ENCODE measurements at regions not wholly inside any gene's neighbourhood (a gene's known extent, or its start where the extent isn't known, plus 50 kb on each side); places are given as distances from the start of the nearest gene placed in this dataset.

GRCh38 chr21:27224169-27224568, 257.3 kb upstream of the ADAMTS5 start:
- no peaks in the 10 kb centered on the region for H3K27me3 ChIP-seq (replicated peaks; ENCODE audit: control insufficient read depth, insufficient read depth, low read length)
- no peak overlapping the region for H3K4me3 ChIP-seq (replicated peaks; ENCODE audit: low read depth, low read length)
- TF ChIP-seq, protein P1, sequence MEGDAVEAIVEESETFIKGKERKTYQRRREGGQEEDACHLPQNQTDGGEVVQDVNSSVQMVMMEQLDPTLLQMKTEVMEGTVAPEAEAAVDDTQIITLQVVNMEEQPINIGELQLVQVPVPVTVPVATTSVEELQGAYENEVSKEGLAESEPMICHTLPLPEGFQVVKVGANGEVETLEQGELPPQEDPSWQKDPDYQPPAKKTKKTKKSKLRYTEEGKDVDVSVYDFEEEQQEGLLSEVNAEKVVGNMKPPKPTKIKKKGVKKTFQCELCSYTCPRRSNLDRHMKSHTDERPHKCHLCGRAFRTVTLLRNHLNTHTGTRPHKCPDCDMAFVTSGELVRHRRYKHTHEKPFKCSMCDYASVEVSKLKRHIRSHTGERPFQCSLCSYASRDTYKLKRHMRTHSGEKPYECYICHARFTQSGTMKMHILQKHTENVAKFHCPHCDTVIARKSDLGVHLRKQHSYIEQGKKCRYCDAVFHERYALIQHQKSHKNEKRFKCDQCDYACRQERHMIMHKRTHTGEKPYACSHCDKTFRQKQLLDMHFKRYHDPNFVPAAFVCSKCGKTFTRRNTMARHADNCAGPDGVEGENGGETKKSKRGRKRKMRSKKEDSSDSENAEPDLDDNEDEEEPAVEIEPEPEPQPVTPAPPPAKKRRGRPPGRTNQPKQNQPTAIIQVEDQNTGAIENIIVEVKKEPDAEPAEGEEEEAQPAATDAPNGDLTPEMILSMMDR (IDR thresholded peaks at IDR 0.05; ENCODE audit: insufficient read depth, low read length, poor library complexity, severe bottlenecking) = no peak
- no peaks in the 10 kb centered on the region for H3K36me3 ChIP-seq (ENCODE audit: control insufficient read depth, insufficient read depth, low read length)
- no peak for DNase-seq (ENCODE audit: extremely low read depth, insufficient read length)

GRCh38 chr21:27221077-27221476, 254.2 kb upstream of the ADAMTS5 start:
- Histone ChIP-seq H3K36me3 (ENCODE audit: control insufficient read depth, insufficient read depth, low read length) (no peaks in the 10 kb centered on the region), H3K27me3 (replicated peaks; ENCODE audit: control insufficient read depth, insufficient read depth, low read length) (no peaks in the 10 kb centered on the region), H3K4me3 (replicated peaks; ENCODE audit: low read depth, low read length) (no peak overlapping the region)
- no peak for DNase-seq (ENCODE audit: extremely low read depth, insufficient read length)
- TF ChIP-seq, protein P1 (IDR thresholded peaks at IDR 0.05; ENCODE audit: insufficient read depth, low read length, poor library complexity, severe bottlenecking) = no peak

DNA sequence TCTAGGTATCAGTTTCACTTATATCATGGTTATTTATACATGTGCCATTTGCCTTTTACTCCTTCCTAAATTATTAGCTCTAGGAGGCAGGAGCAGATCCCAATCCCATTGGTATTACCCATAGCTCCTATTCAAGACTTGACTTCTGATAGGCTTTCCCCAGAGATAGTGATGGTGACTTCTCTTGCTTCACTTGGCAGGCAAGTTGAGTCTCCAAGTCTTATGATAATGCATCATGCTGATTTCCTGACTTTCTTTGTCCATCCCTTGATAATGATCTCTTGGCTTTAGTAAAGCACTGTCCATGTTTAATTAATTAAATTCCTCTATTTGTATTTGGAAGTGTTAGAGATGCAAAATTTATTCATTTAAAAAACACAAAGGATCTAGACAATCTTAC, 253.5 kb upstream of the ADAMTS5 start:
- H3K36me3 ChIP-seq (ENCODE audit: control insufficient read depth, insufficient read depth, low read length) = no peaks in the 10 kb centered on the region
- TF ChIP-seq, protein P1 (IDR thresholded peaks at IDR 0.05; ENCODE audit: insufficient read depth, low read length, poor library complexity, severe bottlenecking) = no peak
- no peak overlapping the region for H3K4me3 ChIP-seq (replicated peaks; ENCODE audit: low read depth, low read length)
- DNase-seq (ENCODE audit: extremely low read depth, insufficient read length) = no peak
- no peaks in the 10 kb centered on the region for H3K27me3 ChIP-seq (replicated peaks; ENCODE audit: control insufficient read depth, insufficient read depth, low read length)

DNA sequence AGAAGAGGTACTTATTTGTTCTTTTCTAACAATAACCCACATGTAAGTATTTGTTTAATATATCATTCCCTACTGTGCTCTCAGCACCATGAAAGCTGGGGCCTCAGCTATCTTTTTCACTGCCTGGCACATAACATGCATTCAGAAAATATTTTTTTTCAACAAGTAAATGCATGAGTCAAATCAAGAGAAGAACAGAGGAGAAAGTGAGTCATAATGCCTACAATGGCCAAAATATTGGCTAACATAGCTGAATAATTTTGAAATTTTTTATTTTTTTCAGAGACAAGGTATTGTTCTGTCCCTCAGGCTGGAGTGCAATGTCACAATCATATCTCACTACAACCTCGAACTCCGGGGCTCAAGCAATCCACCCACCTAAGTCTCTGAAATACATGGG, 252.2 kb upstream of the ADAMTS5 start:
- DNase-seq (ENCODE audit: extremely low read depth, insufficient read length) = no peak
- Histone ChIP-seq H3K27me3 (replicated peaks; ENCODE audit: control insufficient read depth, insufficient read depth, low read length) (no peaks in the 10 kb centered on the region), H3K36me3 (ENCODE audit: control insufficient read depth, insufficient read depth, low read length) (no peaks in the 10 kb centered on the region), H3K4me3 (replicated peaks; ENCODE audit: low read depth, low read length) (no peak overlapping the region)
- TF ChIP-seq, protein P1 (IDR thresholded peaks at IDR 0.05; ENCODE audit: insufficient read depth, low read length, poor library complexity, severe bottlenecking) = no peak

GRCh38 chr21:27213303-27213702, 246.4 kb upstream of the ADAMTS5 start:
- H3K27me3 ChIP-seq (replicated peaks; ENCODE audit: control insufficient read depth, insufficient read depth, low read length) = no peaks in the 10 kb centered on the region
- no peak overlapping the region for H3K4me3 ChIP-seq (replicated peaks; ENCODE audit: low read depth, low read length)
- no peaks in the 10 kb centered on the region for H3K36me3 ChIP-seq (ENCODE audit: control insufficient read depth, insufficient read depth, low read length)
- TF ChIP-seq, protein P1 (IDR thresholded peaks at IDR 0.05; ENCODE audit: insufficient read depth, low read length, poor library complexity, severe bottlenecking) = no peak
- no peak for DNase-seq (ENCODE audit: extremely low read depth, insufficient read length)

DNA sequence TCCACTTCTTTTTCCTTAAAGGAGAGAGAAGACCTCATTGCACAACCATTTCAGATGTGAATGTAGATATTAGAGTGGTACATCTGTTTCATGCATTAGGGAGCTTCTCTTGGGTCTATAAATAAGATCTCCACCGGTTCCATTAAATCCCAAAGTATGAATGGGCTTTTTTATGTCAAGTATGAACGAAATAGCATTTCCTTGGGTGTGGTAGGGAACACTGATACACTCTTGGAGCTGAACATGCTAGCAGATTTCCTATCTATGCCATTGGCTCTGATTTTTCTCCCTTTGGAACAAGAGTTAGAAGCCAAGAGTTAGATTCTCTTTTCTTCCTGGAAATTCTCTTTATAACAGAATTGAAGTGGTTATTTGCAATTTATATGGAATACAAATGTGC, 245.6 kb upstream of the ADAMTS5 start:
- H3K4me3 ChIP-seq (replicated peaks; ENCODE audit: low read depth, low read length) = no peak overlapping the region
- TF ChIP-seq, protein P1 (IDR thresholded peaks at IDR 0.05; ENCODE audit: insufficient read depth, low read length, poor library complexity, severe bottlenecking) = no peak
- DNase-seq (ENCODE audit: extremely low read depth, insufficient read length) = no peak
- H3K27me3 ChIP-seq (replicated peaks; ENCODE audit: control insufficient read depth, insufficient read depth, low read length) = no peaks in the 10 kb centered on the region
- H3K36me3 ChIP-seq (ENCODE audit: control insufficient read depth, insufficient read depth, low read length) = no peaks in the 10 kb centered on the region
